IMR-90 (cell line): ENCODE measurements at regions not wholly inside any gene's neighbourhood (a gene's known extent, or its start where the extent isn't known, plus 50 kb on each side); places are given as distances from the start of the nearest gene placed in this dataset.

ENCODE experiments used
- ATAC-seq: fragments of 200-7000 bp; cut with Tn5 transposase; 2 replicates; pipeline ENCODE4 v1.9.1; 2020; ENCODE audit warnings: low read depth, mild to moderate bottlenecking, moderate library complexity
- BruUV-seq: library from RNA; stranded (reverse); fragments of 400-500 nt; replicated peaks from 2 replicates; lab custom pipeline; 2021; lab: Mats Ljungman, UMichigan
- CTCF ChIA-PET: fragments of 300-600 bp; formaldehyde crosslinking; extraction: SDS; loops from one replicate; lab custom pipeline; 2021; ENCODE audit warnings: antibody characterized with exemption; lab: Yijun Ruan, JAX
- POLR2A ChIA-PET: fragments of 300-600 bp; sonication (Branson Sonifier 250); formaldehyde crosslinking; loops from one replicate; lab custom pipeline; 2022; ENCODE audit warnings: antibody characterized with exemption; ENCODE audit not compliant: unreplicated experiment; lab: Charles Lee
- DNase-seq: peaks from one replicate; pipeline ENCODE4 v3.0.0; 2013
- H2AFZ ChIP-seq: replicated peaks from 2 replicates; pipeline ENCODE3; 2013; ENCODE audit warnings: low read length, mild to moderate bottlenecking; ENCODE audit not compliant: poor library complexity
- H2AK5ac ChIP-seq: 2 replicates; pipeline ENCODE4 v1.6.1; 2013; ENCODE audit warnings: low read depth, low read length, inconsistent platforms
- H2AK9ac ChIP-seq: replicated peaks from 2 replicates; pipeline ENCODE3; 2013; ENCODE audit warnings: mild to moderate bottlenecking, low read depth, low read length, moderate library complexity; ENCODE audit not compliant: poor library complexity
- H2BK120ac ChIP-seq: 2 replicates; pipeline ENCODE4 v1.6.1; 2013; ENCODE audit warnings: low read depth, low read length, inconsistent platforms
- H2BK15ac ChIP-seq: 3 replicates; pipeline ENCODE4 v1.6.1; 2013; ENCODE audit warnings: low read depth, low read length, inconsistent platforms
- H2BK20ac ChIP-seq: 2 replicates; pipeline ENCODE4 v1.6.1; 2013; ENCODE audit warnings: low read depth, mild to moderate bottlenecking, inconsistent platforms, low read length, moderate library complexity
- H2BK5ac ChIP-seq: 2 replicates; pipeline ENCODE4 v1.6.1; 2013; ENCODE audit warnings: mild to moderate bottlenecking, low read depth, low read length, inconsistent platforms; ENCODE audit not compliant: poor library complexity, severe bottlenecking
- H3K14ac ChIP-seq: replicated peaks from 2 replicates; pipeline ENCODE4 v1.6.1; 2013; ENCODE audit warnings: low read depth, low read length, inconsistent platforms
- H3K18ac ChIP-seq: 2 replicates; pipeline ENCODE4 v1.6.1; 2013; ENCODE audit warnings: low read depth, low read length, control low read depth
- H3K23ac ChIP-seq: 2 replicates; pipeline ENCODE4 v1.6.1; 2013; ENCODE audit warnings: low read depth, low read length, inconsistent platforms
- H3K27ac ChIP-seq: 2 replicates; pipeline ENCODE4 v1.5.1; 2013; ENCODE audit warnings: mild to moderate bottlenecking, control low read depth, low read length; ENCODE audit not compliant: insufficient read depth
- H3K27me3 ChIP-seq: 2 replicates; pipeline ENCODE4 v1.6.1; 2013; ENCODE audit warnings: low read length; ENCODE audit not compliant: control insufficient read depth, insufficient read depth
- H3K36me3 ChIP-seq: 2 replicates; pipeline ENCODE4 v1.6.1; 2013; ENCODE audit warnings: low read length, mixed read lengths; ENCODE audit not compliant: control insufficient read depth, insufficient read depth
- H3K4ac ChIP-seq: 2 replicates; pipeline ENCODE4 v1.6.1; 2013; ENCODE audit warnings: low read depth, low read length, inconsistent platforms
- H3K4me1 ChIP-seq: 2 replicates; pipeline ENCODE4 v1.6.1; 2013; ENCODE audit warnings: low read length, mixed read lengths; ENCODE audit not compliant: control insufficient read depth, insufficient read depth
- H3K4me2 ChIP-seq: 2 replicates; pipeline ENCODE4 v1.6.1; 2013; ENCODE audit warnings: low read depth, mild to moderate bottlenecking, control low read depth, low read length, moderate library complexity
- H3K4me3 ChIP-seq: 2 replicates; pipeline ENCODE4 v1.5.1; 2013; ENCODE audit warnings: low read depth, mild to moderate bottlenecking, control low read depth, low read length, moderate library complexity; ENCODE audit not compliant: insufficient read depth
- H3K56ac ChIP-seq: 2 replicates; pipeline ENCODE4 v1.6.1; 2013; ENCODE audit warnings: low read length, inconsistent platforms; ENCODE audit not compliant: insufficient read depth; ENCODE audit errors: extremely low read depth
- H3K79me1 ChIP-seq, 2 experiments: 2 replicates each; pipeline ENCODE4 v1.6.1; 2013; ENCODE audit warnings: low read length in 2 of 2, inconsistent platforms in 1 of 2, low read depth in 1 of 2
- H3K9ac ChIP-seq: 2 replicates; pipeline ENCODE4 v1.6.1; 2013; ENCODE audit warnings: low read depth, low read length, control low read depth
- H3K9me1 ChIP-seq: 2 replicates; pipeline ENCODE4 v1.6.1; 2013; ENCODE audit warnings: low read length, inconsistent platforms; ENCODE audit not compliant: insufficient read depth
- H3K9me3 ChIP-seq: 2 replicates; pipeline ENCODE4 v1.6.1; 2013; ENCODE audit warnings: low read length; ENCODE audit not compliant: control insufficient read depth, insufficient read depth
- H4K20me1 ChIP-seq: 2 replicates; pipeline ENCODE4 v1.6.1; 2013; ENCODE audit warnings: low read length, inconsistent platforms; ENCODE audit not compliant: insufficient read depth
- H4K5ac ChIP-seq: 2 replicates; pipeline ENCODE4 v1.6.1; 2013; ENCODE audit warnings: mild to moderate bottlenecking, low read depth, low read length, control low read depth
- H4K8ac ChIP-seq, 2 experiments: 2 replicates each; pipeline ENCODE4 v1.6.1; 2013; ENCODE audit warnings: low read depth in 2 of 2, low read length in 2 of 2, control low read depth in 1 of 2, inconsistent platforms in 1 of 2
- H4K91ac ChIP-seq: 2 replicates; pipeline ENCODE4 v1.6.1; 2013; ENCODE audit warnings: low read depth, low read length, inconsistent platforms; ENCODE audit not compliant: insufficient read depth
- CEBPB ChIP-seq: IDR thresholded peaks from 2 replicates; pipeline ENCODE4 v1.6.1; 2012; ENCODE audit warnings: low read depth, low read length, improper control_type of control experiment
- MAFK ChIP-seq: IDR thresholded peaks from 2 replicates; pipeline ENCODE4 v1.6.1; 2012; ENCODE audit warnings: low read depth, low read length, improper control_type of control experiment
- WGBS, 2 experiments: methylation state at CpG; one replicate each; pipeline versions ENCODE4 v1.1.5 to v1.1.7; 2013; ENCODE audit warnings: missing lambda C conversion rate in 2 of 2; ENCODE audit not compliant: insufficient read length in 1 of 2; ENCODE audit errors: extremely low coverage in 2 of 2; 5-methylcytosine and 5-hydroxymethylcytosine counted together
- dilution Hi-C: fragments of 300-500 bp; cut with HindIII; formaldehyde crosslinking; loops from one replicate; pipeline ENCODE4 v1.14.3; 2018; ENCODE audit warnings: low sequenced_read_pairs; ENCODE audit not compliant: unreplicated experiment
- in situ Hi-C: fragments of 300-500 bp; cut with MboI; formaldehyde crosslinking; loops from 3 replicates; pipeline ENCODE4 v1.14.3; 2019; ENCODE audit warnings: low sequenced_read_pairs, inconsistent platforms, mixed read lengths
- intact Hi-C: fragments of 100-400 bp; cut with micrococcal nuclease; formaldehyde crosslinking; loops from 2 replicates; pipeline ENCODE4 v1.10.0; 2022

DNA sequence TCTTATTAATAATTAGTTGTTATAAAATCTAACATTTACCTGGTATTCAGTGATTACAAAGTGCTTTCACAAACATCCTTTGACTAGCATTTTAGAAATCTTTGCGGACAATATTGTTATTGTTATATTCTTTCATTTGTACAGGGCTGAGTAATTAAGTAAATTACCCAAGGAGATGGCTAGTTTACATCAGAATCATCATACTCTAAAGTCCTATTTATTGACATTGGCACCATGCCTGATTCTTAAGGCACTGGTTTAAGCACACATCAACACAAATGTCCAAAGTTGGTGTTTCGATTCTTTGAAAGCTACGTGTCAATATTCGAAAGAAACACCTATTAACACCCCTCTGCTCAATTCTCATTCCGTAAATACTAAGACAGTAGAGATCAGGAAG lies 424.6 kb upstream of the CHRM3 start:
- Histone ChIP-seq H4K91ac (no peak overlapping the region), H3K79me1 (no peaks in the 10 kb centered on the region), H2BK120ac (no peak overlapping the region), H3K27ac (no peak overlapping the region), H4K8ac (no peak overlapping the region), H2BK15ac (no peak overlapping the region), H2AK5ac (no peak overlapping the region), H3K36me3 (no peaks in the 10 kb centered on the region), H4K5ac (no peak overlapping the region), H3K4me3 (no peak overlapping the region), H3K9me3 (peaks cover 9% of the 10 kb centered on the region), H2AFZ (no peak overlapping the region), H3K18ac (no peak overlapping the region), H3K4ac (no peak overlapping the region), H3K4me2 (no peak overlapping the region), H3K9ac (no peak overlapping the region), H3K14ac (no peak overlapping the region), H3K23ac (no peak overlapping the region), H3K27me3 (no peaks in the 10 kb centered on the region), H3K56ac (no peak overlapping the region), H2BK20ac (no peak overlapping the region), H3K4me1 (no peaks in the 10 kb centered on the region), H2BK5ac (no peak overlapping the region), H4K20me1 (no peaks in the 10 kb centered on the region), H2AK9ac (no peak overlapping the region), H3K9me1 (no peaks in the 10 kb centered on the region)
- POLR2A ChIA-PET = no interaction called here
- in situ Hi-C loops (no loop called here), dilution Hi-C loops (no loop called here), intact Hi-C loops (no loop called here)
- no TSS peak for BruUV-seq
- ATAC-seq (no peak), DNase-seq (no peak)
- WGBS, 2 experiments = no CpG with 5 or more reads among the region's 5 CpGs
- TF ChIP-seq CEBPB = no peak
- TF ChIP-seq MAFK = no peak
- CTCF ChIA-PET = no interaction called here
